ENCODE measurements at regions not wholly inside any gene's neighbourhood (a gene's known extent, or its start where the extent isn't known, plus 50 kb on each side); places are given as distances from the start of the nearest gene placed in this dataset.

DNA sequence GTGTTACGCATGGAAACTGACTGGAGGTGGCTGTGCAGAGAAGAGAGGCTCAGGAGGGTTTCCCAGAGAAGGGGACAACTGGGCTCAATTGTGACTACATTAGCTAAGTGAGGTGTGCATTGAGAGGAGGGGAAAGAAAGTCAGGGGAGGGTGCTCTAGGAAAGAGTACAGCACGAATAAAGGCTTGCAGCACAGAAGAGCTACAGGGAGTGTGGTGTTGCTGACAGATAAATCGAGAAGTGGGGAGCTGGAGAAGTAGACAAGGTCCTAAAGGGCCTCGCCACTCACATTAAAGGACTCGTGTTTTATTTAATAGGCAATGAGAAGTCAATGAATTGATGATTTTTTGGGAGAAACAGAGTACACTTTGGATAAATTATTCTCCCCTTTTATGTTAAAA is 65.7 kb upstream of the CTAGE1 start:
- TF ChIP-seq, protein P1, sequence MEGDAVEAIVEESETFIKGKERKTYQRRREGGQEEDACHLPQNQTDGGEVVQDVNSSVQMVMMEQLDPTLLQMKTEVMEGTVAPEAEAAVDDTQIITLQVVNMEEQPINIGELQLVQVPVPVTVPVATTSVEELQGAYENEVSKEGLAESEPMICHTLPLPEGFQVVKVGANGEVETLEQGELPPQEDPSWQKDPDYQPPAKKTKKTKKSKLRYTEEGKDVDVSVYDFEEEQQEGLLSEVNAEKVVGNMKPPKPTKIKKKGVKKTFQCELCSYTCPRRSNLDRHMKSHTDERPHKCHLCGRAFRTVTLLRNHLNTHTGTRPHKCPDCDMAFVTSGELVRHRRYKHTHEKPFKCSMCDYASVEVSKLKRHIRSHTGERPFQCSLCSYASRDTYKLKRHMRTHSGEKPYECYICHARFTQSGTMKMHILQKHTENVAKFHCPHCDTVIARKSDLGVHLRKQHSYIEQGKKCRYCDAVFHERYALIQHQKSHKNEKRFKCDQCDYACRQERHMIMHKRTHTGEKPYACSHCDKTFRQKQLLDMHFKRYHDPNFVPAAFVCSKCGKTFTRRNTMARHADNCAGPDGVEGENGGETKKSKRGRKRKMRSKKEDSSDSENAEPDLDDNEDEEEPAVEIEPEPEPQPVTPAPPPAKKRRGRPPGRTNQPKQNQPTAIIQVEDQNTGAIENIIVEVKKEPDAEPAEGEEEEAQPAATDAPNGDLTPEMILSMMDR (conservative IDR thresholded peaks at IDR 0.05; ENCODE audit: low read length) = no peak
- TF ChIP-seq EZH2phosphoT487 (IDR thresholded peaks at IDR 0.05; ENCODE audit: borderline replicate concordance) = no peak
